ENCODE measurements at regions not wholly inside any gene's neighbourhood (a gene's known extent, or its start where the extent isn't known, plus 50 kb on each side); places are given as distances from the start of the nearest gene placed in this dataset.

GRCh38 chr2:237232166-237232565 is 146.5 kb downstream of the COPS8 start:
- TF ChIP-seq YY1 (IDR thresholded peaks at IDR 0.05; ENCODE audit: insufficient read depth, insufficient read length) (no peak), SUZ12 (IDR thresholded peaks at IDR 0.05; ENCODE audit: extremely low read depth, insufficient read depth, insufficient read length) (no peak), ZNF274 (IDR thresholded peaks at IDR 0.05; ENCODE audit: low read depth, low read length) (no peak)

Measured in NT2/D1 (cell line).